Upper lobe of left lung (tissue), 6 donors: ENCODE measurements at regions not wholly inside any gene's neighbourhood (a gene's known extent, or its start where the extent isn't known, plus 50 kb on each side); places are given as distances from the start of the nearest gene placed in this dataset.

Experiments used
- ATAC-seq, 2 donors: fragments of 200-7000 bp; cut with Tn5 transposase; one replicate each; pipeline ENCODE4 v1.9.1; 2022; ENCODE audit warnings: mild to moderate bottlenecking in 2 of 2, moderate library complexity in 2 of 2; ENCODE audit not compliant: low FRiP score in 2 of 2
- DNase-seq, 2 donors: peaks; one replicate each; pipeline ENCODE4 v3.0.0-alpha.2; 2019 to 2020
- H3K27ac ChIP-seq, 4 donors: fragments of 200-600 bp; sonication (generic); one replicate each; pipeline ENCODE4 v1.5.1; 2016 to 2019
- H3K27me3 ChIP-seq, 4 donors: fragments of 200-600 bp; sonication (generic); one replicate each; pipeline ENCODE4 v1.5.1; 2017 to 2019
- H3K36me3 ChIP-seq, 4 donors: fragments of 200-600 bp; sonication (generic); one replicate each; pipeline ENCODE4 v1.5.1; 2016 to 2019
- H3K4me1 ChIP-seq, 4 donors: fragments of 200-600 bp; sonication (generic); one replicate each; pipeline ENCODE4 v1.5.1; 2018 to 2019
- H3K4me3 ChIP-seq, 4 donors: fragments of 200-600 bp; sonication (generic); one replicate each; pipeline ENCODE4 v1.5.1; 2017 to 2019; ENCODE audit warnings: mild to moderate bottlenecking in 2 of 4, moderate library complexity in 1 of 4
- H3K9me3 ChIP-seq, 4 donors: fragments of 200-600 bp; sonication (generic); one replicate each; pipeline ENCODE4 v1.5.1; 2018 to 2019
- CTCF ChIP-seq, 6 experiments: fragments of 450-650 bp in 4 of 6; fragments of 200-600 bp in 2 of 6; sonication (generic) in 2 of 6; IDR thresholded peaks; one replicate each; pipeline ENCODE4 v1.5.1; 2016 to 2019; ENCODE audit warnings: antibody characterized with exemption in 6 of 6
- EP300 ChIP-seq, 4 donors: sonication (generic); formaldehyde crosslinking; IDR thresholded peaks; one replicate each; pipeline ENCODE4 v1.5.1; 2017; ENCODE audit warnings: antibody characterized with exemption in 4 of 4, control low read depth in 2 of 4
- POLR2A ChIP-seq, 4 donors: fragments of 450-650 bp; IDR thresholded peaks; one replicate each; pipeline ENCODE4 v1.5.1; 2016 to 2017; ENCODE audit warnings: antibody characterized with exemption in 4 of 4, mild to moderate bottlenecking in 2 of 4
- POLR2AphosphoS5 ChIP-seq, 2 donors: sonication (generic); formaldehyde crosslinking; IDR thresholded peaks; one replicate each; pipeline ENCODE4 v1.5.1; 2017; ENCODE audit warnings: antibody characterized with exemption in 2 of 2
- WGBS, 2 donors: methylation state at CpG; one replicate each; pipeline ENCODE4 v1.1.5; 2017 to 2018; 5-methylcytosine and 5-hydroxymethylcytosine counted together
- donor health status: DM: no; HTN: no; CAD: no; lungs with moderate emphysema.
- donor health status: DM: no; HTN: yes; CAD: no; lungs with severe emphysema.

DNA sequence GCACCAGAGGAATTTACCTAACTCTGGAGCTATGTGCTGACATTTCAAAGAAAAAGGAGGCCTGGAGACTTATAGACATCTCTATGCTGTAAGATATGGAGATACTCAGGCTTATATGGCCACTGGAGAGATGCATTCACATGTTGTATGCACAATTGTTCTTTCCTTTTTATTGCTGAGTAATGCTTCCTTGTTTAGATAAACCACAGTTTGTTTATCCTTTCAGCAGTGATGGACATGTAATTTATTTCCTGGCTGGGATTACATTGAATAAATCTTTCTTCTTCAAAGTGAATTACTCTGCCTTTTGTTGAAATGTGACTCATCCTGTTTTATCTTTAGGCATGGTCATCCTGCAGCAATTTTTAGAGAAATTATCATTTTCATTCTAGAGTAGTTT is 716.7 kb upstream of the GCFC2 start:
- Histone ChIP-seq H3K27ac (no peak overlapping the region), H3K4me1 (no peaks in the 10 kb centered on the region), H3K27me3 (no peaks in the 10 kb centered on the region), H3K9me3 (no peaks in the 10 kb centered on the region), H3K36me3 (no peaks in the 10 kb centered on the region), H3K4me3 (no peak overlapping the region)
- ATAC-seq (no peak), DNase-seq (no peak)
- TF ChIP-seq POLR2AphosphoS5 (IDR thresholded peaks at IDR 0.05) (no peak), CTCF (IDR thresholded peaks at IDR 0.05) (no peak), POLR2A (IDR thresholded peaks at IDR 0.05) (no peak), EP300 (IDR thresholded peaks at IDR 0.05) (no peak)

- no peak for ATAC-seq
These were observed 705.1 kb upstream of the GCFC2 start for GRCh38 chr2:76415821-76416220.

DNA sequence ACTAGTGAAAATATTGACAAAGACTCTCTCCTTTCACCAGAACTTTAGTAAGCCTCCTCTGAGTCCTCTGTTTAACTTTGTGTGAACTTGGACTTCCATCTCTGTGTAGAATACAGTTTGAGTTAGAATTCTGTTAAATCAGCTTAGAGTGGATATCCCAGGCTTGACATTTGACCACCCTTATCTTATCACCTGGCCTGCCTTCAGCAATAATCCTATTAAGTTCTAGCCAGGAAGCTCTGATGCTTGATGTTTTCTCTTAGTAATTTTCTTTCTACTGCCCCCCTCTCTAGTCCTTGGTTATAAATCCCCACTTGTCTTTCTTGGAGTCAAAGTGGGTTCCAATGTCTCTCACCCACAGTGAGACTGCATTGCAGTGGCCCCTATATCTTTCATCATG is 702.7 kb upstream of the GCFC2 start:
- H3K27me3 ChIP-seq = no peaks in the 10 kb centered on the region
- H3K9me3 ChIP-seq = no peaks in the 10 kb centered on the region
- TF ChIP-seq CTCF (IDR thresholded peaks at IDR 0.05) (no peak), POLR2AphosphoS5 (IDR thresholded peaks at IDR 0.05) (no peak), EP300 (IDR thresholded peaks at IDR 0.05) (no peak), POLR2A (IDR thresholded peaks at IDR 0.05) (no peak)
- H3K4me3 ChIP-seq = no peak overlapping the region
- no peak overlapping the region for H3K27ac ChIP-seq
- ATAC-seq (no peak), DNase-seq (no peak)
- H3K4me1 ChIP-seq = no peaks in the 10 kb centered on the region
- H3K36me3 ChIP-seq = no peaks in the 10 kb centered on the region

More at GRCh38 chr2:76415821-76416220, 705.1 kb upstream of the GCFC2 start:
- no peak for DNase-seq
- WGBS, 2 donors = 90 to 91% methylated on average over 7 of the region's 7 CpGs
- TF ChIP-seq POLR2A (IDR thresholded peaks at IDR 0.05) (no peak), EP300 (IDR thresholded peaks at IDR 0.05) (no peak), CTCF (IDR thresholded peaks at IDR 0.05) (no peak), POLR2AphosphoS5 (IDR thresholded peaks at IDR 0.05) (no peak)
- Histone ChIP-seq H3K9me3 (no peaks in the 10 kb centered on the region), H3K27ac (no peak overlapping the region), H3K27me3 (no peaks in the 10 kb centered on the region), H3K4me3 (no peak overlapping the region), H3K4me1 (no peaks in the 10 kb centered on the region), H3K36me3 (no peaks in the 10 kb centered on the region)

DNA sequence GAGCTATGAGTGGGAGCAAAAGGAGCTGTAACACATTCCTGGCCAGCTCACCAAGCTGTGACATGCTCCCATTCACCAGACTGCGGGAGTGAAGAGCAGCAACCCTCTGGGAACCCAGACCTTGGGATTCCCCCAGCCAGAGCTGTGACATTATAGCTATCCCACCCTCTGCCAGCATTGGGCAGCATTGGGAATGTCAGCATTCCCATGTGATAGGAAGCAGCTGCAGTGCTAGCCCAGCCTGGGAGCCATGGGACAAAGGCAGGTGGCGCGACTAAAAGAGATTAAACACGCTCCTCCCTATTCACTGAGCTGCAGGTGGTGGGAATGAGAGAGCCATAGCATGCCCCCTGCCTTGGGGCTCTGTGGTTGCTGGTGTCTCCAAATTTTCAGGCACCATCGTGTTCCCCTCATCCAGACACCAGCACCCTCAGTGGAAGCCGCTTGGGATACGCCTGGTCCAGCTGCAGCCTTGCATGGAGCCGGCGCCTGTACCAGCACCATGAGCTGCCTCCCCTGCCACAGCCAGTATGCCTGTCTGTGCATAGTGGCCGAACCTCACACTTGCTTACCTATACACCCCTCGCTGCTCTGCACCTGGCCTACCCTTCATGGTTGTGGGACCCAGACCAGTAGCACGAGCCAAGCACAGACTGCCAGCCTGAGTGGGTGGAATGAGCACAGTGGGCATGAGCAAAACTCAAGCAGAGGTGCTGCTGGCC is 695.6 kb upstream of the GCFC2 start:
- Histone ChIP-seq H3K27me3 (no peaks in the 10 kb centered on the region), H3K27ac (no peak overlapping the region), H3K4me1 (no peaks in the 10 kb centered on the region), H3K4me3 (no peak overlapping the region), H3K9me3 (no peaks in the 10 kb centered on the region), H3K36me3 (no peaks in the 10 kb centered on the region)
- DNase-seq (peak in 1 of 2 donors; percentile 36), ATAC-seq (peak; percentile 21 to 78)
- 86 to 90% methylated on average over 2 to 12 of the region's 12 CpGs for WGBS, 2 donors
- TF ChIP-seq EP300 (IDR thresholded peaks at IDR 0.05) = no peak
- no peak for TF ChIP-seq POLR2A (IDR thresholded peaks at IDR 0.05)
- no peak for TF ChIP-seq CTCF (IDR thresholded peaks at IDR 0.05)
- no peak for TF ChIP-seq POLR2AphosphoS5 (IDR thresholded peaks at IDR 0.05)

DNA sequence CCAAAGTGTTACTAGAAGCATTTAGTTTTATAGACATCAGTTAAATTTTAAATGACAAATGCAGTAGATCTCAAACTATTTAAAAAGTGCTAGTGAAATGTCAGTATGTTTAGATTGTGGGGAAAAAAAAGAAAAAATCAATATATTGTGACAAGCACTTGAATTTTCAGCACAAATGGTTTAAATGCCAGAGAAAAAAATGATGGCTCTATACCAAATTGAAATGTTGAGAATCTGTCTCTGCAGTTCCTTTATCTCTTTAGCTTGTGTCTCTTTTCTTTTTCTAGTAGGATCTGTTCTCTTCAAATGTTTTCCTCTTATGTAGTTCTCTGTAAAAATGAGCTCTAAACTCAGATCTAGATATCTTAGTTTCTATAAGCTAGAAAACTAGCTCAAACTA is 682.6 kb upstream of the GCFC2 start:
- H3K4me1 ChIP-seq = no peaks in the 10 kb centered on the region
- no peaks in the 10 kb centered on the region for H3K9me3 ChIP-seq
- DNase-seq (no peak), ATAC-seq (no peak)
- H3K27me3 ChIP-seq = no peaks in the 10 kb centered on the region
- H3K4me3 ChIP-seq = no peak overlapping the region
- TF ChIP-seq POLR2A (IDR thresholded peaks at IDR 0.05) = no peak
- TF ChIP-seq EP300 (IDR thresholded peaks at IDR 0.05) = no peak
- TF ChIP-seq POLR2AphosphoS5 (IDR thresholded peaks at IDR 0.05) = no peak
- no peak for TF ChIP-seq CTCF (IDR thresholded peaks at IDR 0.05)
- H3K36me3 ChIP-seq = no peaks in the 10 kb centered on the region
- H3K27ac ChIP-seq = no peak overlapping the region
